GM08714 (cell line): ENCODE measurements at regions not wholly inside any gene's neighbourhood (a gene's known extent, or its start where the extent isn't known, plus 50 kb on each side); places are given as distances from the start of the nearest gene placed in this dataset.

Experiments used
- H3K4me3 ChIP-seq: fragments of 200-500 bp; sonication (Bioruptor generic); 2 replicates; pipeline ENCODE4 v1.5.1; 2014; ENCODE audit warnings: mild to moderate bottlenecking, low read length, inconsistent platforms
- ZNF274 ChIP-seq: IDR thresholded peaks from 2 replicates; pipeline ENCODE4 v1.6.1; 2012; ENCODE audit warnings: mild to moderate bottlenecking, low read depth, low read length

- TF ChIP-seq ZNF274 = no peak
- no peak overlapping the region for H3K4me3 ChIP-seq
These were observed 54.2 kb downstream of the S1PR1 start for GRCh38 chr1:101290922-101291561.

- no peak for TF ChIP-seq ZNF274
- H3K4me3 ChIP-seq = no peak overlapping the region
These were observed 55.0 kb downstream of the S1PR1 start for GRCh38 chr1:101291562-101292380.

- no peak overlapping the region; the same call in 1 of the 2 replicates for H3K4me3 ChIP-seq
- no peak for TF ChIP-seq ZNF274
These were observed 56.7 kb downstream of the S1PR1 start for GRCh38 chr1:101293461-101294051.

- H3K4me3 ChIP-seq = no peak overlapping the region
- TF ChIP-seq ZNF274 = no peak
These were observed 58.4 kb downstream of the S1PR1 start for GRCh38 chr1:101295209-101295608.

GRCh38 chr1:101298663-101299062 lies 61.8 kb downstream of the S1PR1 start:
- no peak overlapping the region for H3K4me3 ChIP-seq
- TF ChIP-seq ZNF274 = no peak

- TF ChIP-seq ZNF274 = no peak
- no peak overlapping the region for H3K4me3 ChIP-seq
These were observed 62.3 kb downstream of the S1PR1 start for GRCh38 chr1:101299141-101299540.

- TF ChIP-seq ZNF274 = no peak
- H3K4me3 ChIP-seq = no peak overlapping the region
These were observed 62.9 kb downstream of the S1PR1 start for GRCh38 chr1:101299710-101300109.

- no peak overlapping the region for H3K4me3 ChIP-seq
- TF ChIP-seq ZNF274 = no peak
These were observed 64.1 kb downstream of the S1PR1 start for GRCh38 chr1:101300916-101301315.

GRCh38 chr1:101301446-101302057 lies 64.7 kb downstream of the S1PR1 start:
- no peak overlapping the region for H3K4me3 ChIP-seq
- no peak for TF ChIP-seq ZNF274

- H3K4me3 ChIP-seq = no peak overlapping the region
- no peak for TF ChIP-seq ZNF274
These were observed 66.2 kb downstream of the S1PR1 start for GRCh38 chr1:101302831-101303511.

GRCh38 chr1:101307985-101308689 lies 71.3 kb downstream of the S1PR1 start:
- TF ChIP-seq ZNF274 = no peak
- peak overlapping the region; percentile 50; the same call in 1 of the 2 replicates for H3K4me3 ChIP-seq

GRCh38 chr1:101308935-101309333 lies 72.1 kb downstream of the S1PR1 start:
- peak overlapping the region; percentile 59; the same call in 1 of the 2 replicates for H3K4me3 ChIP-seq
- no peak for TF ChIP-seq ZNF274
